ENCODE measurements at regions not wholly inside any gene's neighbourhood (a gene's known extent, or its start where the extent isn't known, plus 50 kb on each side); places are given as distances from the start of the nearest gene placed in this dataset.

DNA sequence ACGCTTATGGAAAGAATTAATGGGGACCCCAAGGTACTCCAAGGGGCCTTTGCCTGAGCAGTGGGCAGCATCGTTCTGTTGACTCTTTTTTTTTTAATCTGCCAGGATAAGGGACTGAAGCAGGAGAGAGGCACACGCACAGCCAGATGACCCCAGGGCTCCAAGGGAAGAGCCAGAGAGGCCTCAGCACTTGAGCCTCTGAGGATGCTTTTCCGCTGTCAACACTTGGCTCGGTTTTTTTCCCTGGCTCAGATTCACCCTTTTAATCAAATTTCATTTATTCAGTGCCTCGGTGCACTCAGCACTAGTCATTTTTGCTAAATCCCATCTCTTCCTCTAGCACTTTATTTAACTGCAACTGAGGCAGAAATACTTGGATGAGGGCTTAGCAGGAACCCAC is 226.3 kb downstream of the FGF9 start:
- H3K4me3 ChIP-seq = no peak overlapping the region
- intact Hi-C loops (cut with DNase I; ENCODE audit: low total_unique reads) = no loop called here
- H3K27ac ChIP-seq = no peak overlapping the region
- no peaks in the 10 kb centered on the region for H3K9me3 ChIP-seq
- TF ChIP-seq POLR2A (IDR thresholded peaks at IDR 0.05) = no peak
- no peak for TF ChIP-seq POLR2AphosphoS5 (IDR thresholded peaks at IDR 0.05)
- TF ChIP-seq, protein P1, sequence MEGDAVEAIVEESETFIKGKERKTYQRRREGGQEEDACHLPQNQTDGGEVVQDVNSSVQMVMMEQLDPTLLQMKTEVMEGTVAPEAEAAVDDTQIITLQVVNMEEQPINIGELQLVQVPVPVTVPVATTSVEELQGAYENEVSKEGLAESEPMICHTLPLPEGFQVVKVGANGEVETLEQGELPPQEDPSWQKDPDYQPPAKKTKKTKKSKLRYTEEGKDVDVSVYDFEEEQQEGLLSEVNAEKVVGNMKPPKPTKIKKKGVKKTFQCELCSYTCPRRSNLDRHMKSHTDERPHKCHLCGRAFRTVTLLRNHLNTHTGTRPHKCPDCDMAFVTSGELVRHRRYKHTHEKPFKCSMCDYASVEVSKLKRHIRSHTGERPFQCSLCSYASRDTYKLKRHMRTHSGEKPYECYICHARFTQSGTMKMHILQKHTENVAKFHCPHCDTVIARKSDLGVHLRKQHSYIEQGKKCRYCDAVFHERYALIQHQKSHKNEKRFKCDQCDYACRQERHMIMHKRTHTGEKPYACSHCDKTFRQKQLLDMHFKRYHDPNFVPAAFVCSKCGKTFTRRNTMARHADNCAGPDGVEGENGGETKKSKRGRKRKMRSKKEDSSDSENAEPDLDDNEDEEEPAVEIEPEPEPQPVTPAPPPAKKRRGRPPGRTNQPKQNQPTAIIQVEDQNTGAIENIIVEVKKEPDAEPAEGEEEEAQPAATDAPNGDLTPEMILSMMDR (IDR thresholded peaks at IDR 0.05) = no peak
- H3K27me3 ChIP-seq = no peaks in the 10 kb centered on the region
- H3K36me3 ChIP-seq = no peaks in the 10 kb centered on the region
- no peak for DNase-seq (ENCODE audit: low spot score in 2 of 2)
- H3K4me1 ChIP-seq = no peaks in the 10 kb centered on the region

DNA sequence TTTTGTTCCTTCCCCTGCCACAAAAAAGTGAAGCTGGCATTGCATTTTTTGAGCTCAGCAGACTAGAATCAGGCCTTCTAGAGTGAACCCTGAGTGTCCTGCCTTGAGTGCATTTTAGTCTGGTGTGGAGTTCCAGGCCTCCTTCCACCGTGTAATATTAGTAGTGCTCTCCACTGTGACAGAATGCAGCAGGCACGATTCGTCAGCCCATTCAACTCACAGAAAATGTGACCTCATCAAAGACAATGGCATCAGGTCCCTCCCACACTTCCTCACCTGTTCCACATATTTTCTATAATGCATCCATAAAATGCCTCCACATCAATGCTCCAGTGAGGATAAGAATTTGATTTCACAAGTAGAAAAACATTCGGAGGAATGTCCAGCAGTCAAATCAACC is 227.6 kb downstream of the FGF9 start:
- intact Hi-C loops (cut with DNase I; ENCODE audit: low total_unique reads) = no loop called here
- no peak for DNase-seq (ENCODE audit: low spot score in 2 of 2)
- no peak overlapping the region for H3K27ac ChIP-seq
- H3K4me1 ChIP-seq = no peaks in the 10 kb centered on the region
- H3K27me3 ChIP-seq = no peaks in the 10 kb centered on the region
- no peaks in the 10 kb centered on the region for H3K36me3 ChIP-seq
- H3K4me3 ChIP-seq = no peak overlapping the region
- H3K9me3 ChIP-seq = no peaks in the 10 kb centered on the region
- TF ChIP-seq, protein P1 (IDR thresholded peaks at IDR 0.05) = no peak
- TF ChIP-seq POLR2A (IDR thresholded peaks at IDR 0.05) (no peak), POLR2AphosphoS5 (IDR thresholded peaks at IDR 0.05) (no peak)

DNA sequence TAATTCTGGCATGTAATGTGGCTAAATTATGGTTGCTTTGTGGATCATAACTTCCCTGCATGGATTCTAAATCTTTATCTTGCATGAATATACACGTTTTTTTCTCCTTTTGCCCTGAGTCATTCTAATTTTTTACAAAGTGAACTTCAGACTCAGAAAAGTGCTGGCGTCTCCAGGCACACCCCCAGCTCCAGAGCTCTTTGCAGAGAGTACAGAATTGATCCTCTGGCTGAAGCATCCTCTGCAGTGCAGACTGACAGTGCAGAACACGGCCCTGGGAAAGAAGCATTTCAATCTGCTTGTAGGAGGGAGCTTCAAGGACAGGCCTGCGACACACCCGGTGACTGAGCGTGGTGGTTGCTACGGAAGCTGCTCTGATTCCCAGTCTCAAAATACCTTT is 228.1 kb downstream of the FGF9 start:
- H3K9me3 ChIP-seq = no peaks in the 10 kb centered on the region
- TF ChIP-seq, protein P1 (IDR thresholded peaks at IDR 0.05) = no peak
- TF ChIP-seq POLR2A (IDR thresholded peaks at IDR 0.05) (no peak), POLR2AphosphoS5 (IDR thresholded peaks at IDR 0.05) (no peak)
- H3K27ac ChIP-seq = no peak overlapping the region
- H3K27me3 ChIP-seq = no peaks in the 10 kb centered on the region
- no peaks in the 10 kb centered on the region for H3K36me3 ChIP-seq
- no peaks in the 10 kb centered on the region for H3K4me1 ChIP-seq
- H3K4me3 ChIP-seq = no peak overlapping the region
- intact Hi-C loops (cut with DNase I; ENCODE audit: low total_unique reads) = no loop called here
- no peak for DNase-seq (ENCODE audit: low spot score in 2 of 2)

DNA sequence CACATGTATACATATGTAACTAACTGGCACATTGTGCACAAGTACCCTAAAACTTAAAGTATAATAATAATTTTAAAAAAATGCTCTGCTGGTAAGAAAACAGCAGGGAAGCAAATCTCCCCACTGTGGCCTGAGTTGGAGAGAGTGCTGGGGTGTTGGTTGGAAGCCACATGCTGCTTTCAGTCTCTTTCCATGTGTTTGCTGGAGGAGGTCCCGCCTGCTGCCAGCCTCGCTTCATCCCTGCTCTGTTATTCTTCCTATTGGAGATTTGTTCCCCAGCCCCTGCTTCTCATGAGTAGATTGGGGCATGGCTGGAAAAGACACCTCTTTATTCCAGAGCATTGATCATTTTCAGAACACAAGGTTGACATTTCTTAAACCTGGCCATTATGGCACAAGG is 230.5 kb downstream of the FGF9 start:
- H3K9me3 ChIP-seq = no peaks in the 10 kb centered on the region
- H3K27ac ChIP-seq = no peak overlapping the region
- H3K27me3 ChIP-seq = no peaks in the 10 kb centered on the region
- TF ChIP-seq POLR2AphosphoS5 (IDR thresholded peaks at IDR 0.05) = no peak
- H3K4me1 ChIP-seq = no peaks in the 10 kb centered on the region
- intact Hi-C loops (cut with DNase I; ENCODE audit: low total_unique reads) = no loop called here
- H3K36me3 ChIP-seq = no peaks in the 10 kb centered on the region
- no peak for DNase-seq (ENCODE audit: low spot score in 2 of 2)
- no peak overlapping the region for H3K4me3 ChIP-seq

DNA sequence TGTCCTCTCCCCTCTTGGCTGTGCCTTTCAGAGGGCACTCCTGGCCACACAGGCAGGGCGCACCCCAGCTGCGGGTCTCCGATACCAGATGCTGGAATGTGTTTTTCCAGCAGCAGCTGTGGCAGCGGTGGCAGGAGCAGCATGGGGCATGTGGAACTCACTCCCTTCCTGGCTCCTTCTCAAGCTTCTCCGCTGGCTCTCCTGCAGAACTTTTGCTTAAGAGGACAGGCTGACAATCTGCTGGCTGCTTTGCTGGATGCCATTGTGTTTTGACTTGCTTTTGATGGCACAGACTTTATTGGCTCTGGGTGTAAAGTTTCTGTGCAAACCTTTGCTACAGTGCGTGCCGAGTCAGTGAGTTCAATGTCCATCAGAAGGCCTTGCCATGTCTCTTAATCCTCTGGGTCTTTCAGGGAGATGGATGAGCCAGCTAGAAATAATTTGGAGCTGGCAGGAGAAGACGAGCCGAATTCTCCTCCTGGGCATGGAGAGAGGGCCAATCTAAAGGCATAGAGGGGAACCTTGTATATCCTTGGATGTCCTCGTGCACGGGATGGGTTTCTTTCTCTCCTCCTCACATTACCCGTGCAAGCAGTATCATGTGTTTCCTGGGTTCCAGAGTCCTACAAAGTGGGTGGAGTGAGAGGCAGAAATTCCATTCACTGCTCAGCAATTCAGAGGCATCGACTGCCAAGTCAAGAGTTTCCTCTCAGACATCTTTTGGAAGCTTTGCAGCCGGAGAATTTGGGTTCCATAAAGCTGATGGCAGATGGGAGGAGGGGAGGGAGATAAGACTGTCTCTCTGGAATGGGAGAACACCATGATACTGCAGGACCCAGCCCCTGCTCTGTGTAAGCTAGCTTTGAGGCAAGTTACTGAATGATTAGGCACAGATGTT is 231.2 kb downstream of the FGF9 start:
- intact Hi-C loops (cut with DNase I; ENCODE audit: low total_unique reads) = no loop called here
- H3K4me1 ChIP-seq = no peaks in the 10 kb centered on the region
- no peaks in the 10 kb centered on the region for H3K36me3 ChIP-seq
- no peak for DNase-seq (ENCODE audit: low spot score in 2 of 2)
- TF ChIP-seq, protein P1 (IDR thresholded peaks at IDR 0.05) = no peak
- TF ChIP-seq POLR2AphosphoS5 (IDR thresholded peaks at IDR 0.05) (no peak), POLR2A (IDR thresholded peaks at IDR 0.05) (no peak)
- H3K27ac ChIP-seq = no peak overlapping the region
- H3K4me3 ChIP-seq = no peak overlapping the region
- H3K27me3 ChIP-seq = no peaks in the 10 kb centered on the region
- H3K9me3 ChIP-seq = no peaks in the 10 kb centered on the region
